ENCODE measurements at regions not wholly inside any gene's neighbourhood (a gene's known extent, or its start where the extent isn't known, plus 50 kb on each side); places are given as distances from the start of the nearest gene placed in this dataset.
"Not testable (repeated sequence)": the region's sequence is repeated elsewhere in the genome, so short reads cannot be mapped to it uniquely, and the experiment has no call there.

DNA sequence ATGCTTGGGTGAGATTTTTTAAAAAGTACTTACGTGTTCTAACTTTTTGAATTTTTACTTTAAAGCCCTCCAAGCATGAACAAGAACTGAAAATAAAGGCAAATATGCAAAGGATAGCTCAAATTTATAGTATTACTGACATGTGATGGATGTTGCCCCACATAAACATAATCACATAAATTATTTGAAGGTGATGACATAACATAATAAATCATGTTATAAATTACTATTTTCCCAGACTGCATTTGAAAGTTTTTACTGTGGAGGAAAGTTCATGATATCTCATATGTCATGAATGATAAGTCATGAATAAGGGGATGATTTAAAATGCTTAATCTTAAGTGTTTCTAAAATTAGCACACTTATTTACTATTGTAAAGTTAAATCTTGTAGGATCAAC is 705.7 kb upstream of the SLITRK1 start:
- TF ChIP-seq, protein P1, sequence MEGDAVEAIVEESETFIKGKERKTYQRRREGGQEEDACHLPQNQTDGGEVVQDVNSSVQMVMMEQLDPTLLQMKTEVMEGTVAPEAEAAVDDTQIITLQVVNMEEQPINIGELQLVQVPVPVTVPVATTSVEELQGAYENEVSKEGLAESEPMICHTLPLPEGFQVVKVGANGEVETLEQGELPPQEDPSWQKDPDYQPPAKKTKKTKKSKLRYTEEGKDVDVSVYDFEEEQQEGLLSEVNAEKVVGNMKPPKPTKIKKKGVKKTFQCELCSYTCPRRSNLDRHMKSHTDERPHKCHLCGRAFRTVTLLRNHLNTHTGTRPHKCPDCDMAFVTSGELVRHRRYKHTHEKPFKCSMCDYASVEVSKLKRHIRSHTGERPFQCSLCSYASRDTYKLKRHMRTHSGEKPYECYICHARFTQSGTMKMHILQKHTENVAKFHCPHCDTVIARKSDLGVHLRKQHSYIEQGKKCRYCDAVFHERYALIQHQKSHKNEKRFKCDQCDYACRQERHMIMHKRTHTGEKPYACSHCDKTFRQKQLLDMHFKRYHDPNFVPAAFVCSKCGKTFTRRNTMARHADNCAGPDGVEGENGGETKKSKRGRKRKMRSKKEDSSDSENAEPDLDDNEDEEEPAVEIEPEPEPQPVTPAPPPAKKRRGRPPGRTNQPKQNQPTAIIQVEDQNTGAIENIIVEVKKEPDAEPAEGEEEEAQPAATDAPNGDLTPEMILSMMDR (conservative IDR thresholded peaks at IDR 0.05; ENCODE audit: low read length), result no peak
- TF ChIP-seq EZH2phosphoT487 (IDR thresholded peaks at IDR 0.05; ENCODE audit: borderline replicate concordance), result no peak
- no peak overlapping the region for H3K4me3 ChIP-seq (ENCODE audit: low read length, poor library complexity, severe bottlenecking)
- H3K4me2 ChIP-seq (ENCODE audit: low read depth, low read length, poor library complexity, severe bottlenecking), result no peak overlapping the region
- H3K9me3 ChIP-seq (ENCODE audit: insufficient read depth, low read depth, low read length), result no peaks in the 10 kb centered on the region
- H3F3A ChIP-seq (ENCODE audit: low read depth), result no peaks in the 10 kb centered on the region
- no peaks in the 10 kb centered on the region for H3K27me3 ChIP-seq (ENCODE audit: insufficient read depth, low read length, poor library complexity, severe bottlenecking)
- H2AFZ ChIP-seq (ENCODE audit: low read length), result no peak overlapping the region
- H3K79me2 ChIP-seq (ENCODE audit: insufficient read depth, low read length), result no peaks in the 10 kb centered on the region
- H3K4me1 ChIP-seq (ENCODE audit: insufficient read depth, low read length, poor library complexity, severe bottlenecking), result no peaks in the 10 kb centered on the region
- no peaks in the 10 kb centered on the region for H3K9me2 ChIP-seq (replicated peaks; ENCODE audit: low read depth, low read length)
- H3K9ac ChIP-seq (ENCODE audit: low read depth, low read length, poor library complexity, severe bottlenecking), result no peak overlapping the region
- no peaks in the 10 kb centered on the region for H3K36me3 ChIP-seq (ENCODE audit: insufficient read depth, low read length)
- no peaks in the 10 kb centered on the region for H4K20me1 ChIP-seq (ENCODE audit: insufficient read depth, low read length, poor library complexity, severe bottlenecking)

DNA sequence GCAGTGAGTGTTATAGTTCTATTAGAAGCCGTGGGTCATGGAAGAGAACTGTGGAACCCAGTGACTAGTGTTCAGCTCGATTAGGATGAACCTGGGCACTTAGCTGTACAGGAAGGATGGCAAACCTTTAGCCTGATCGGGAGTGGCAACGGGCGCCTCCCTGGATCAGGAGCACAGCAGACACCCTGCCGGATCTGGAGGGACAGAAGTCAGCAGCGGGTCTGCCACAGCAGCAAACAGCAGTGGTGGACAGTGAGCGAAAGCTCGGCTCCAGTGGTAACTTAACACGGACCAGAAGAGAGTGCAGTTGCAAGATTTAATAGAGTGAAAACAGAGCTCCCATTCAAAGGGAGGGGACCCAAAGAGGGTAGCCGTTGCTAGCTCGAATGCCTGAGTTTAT is 697.6 kb upstream of the SLITRK1 start:
- H3F3A ChIP-seq (ENCODE audit: low read depth); H3K9me3 ChIP-seq (ENCODE audit: insufficient read depth, low read depth, low read length); H3K9ac ChIP-seq (ENCODE audit: low read depth, low read length, poor library complexity, severe bottlenecking); H3K36me3 ChIP-seq (ENCODE audit: insufficient read depth, low read length); H3K4me2 ChIP-seq (ENCODE audit: low read depth, low read length, poor library complexity, severe bottlenecking); H3K27me3 ChIP-seq (ENCODE audit: insufficient read depth, low read length, poor library complexity, severe bottlenecking); H3K4me3 ChIP-seq (ENCODE audit: low read length, poor library complexity, severe bottlenecking); H4K20me1 ChIP-seq (ENCODE audit: insufficient read depth, low read length, poor library complexity, severe bottlenecking); H2AFZ ChIP-seq (ENCODE audit: low read length); H3K4me1 ChIP-seq (ENCODE audit: insufficient read depth, low read length, poor library complexity, severe bottlenecking); H3K79me2 ChIP-seq (ENCODE audit: insufficient read depth, low read length); H3K9me2 ChIP-seq (replicated peaks; ENCODE audit: low read depth, low read length): not testable (repeated sequence)

DNA sequence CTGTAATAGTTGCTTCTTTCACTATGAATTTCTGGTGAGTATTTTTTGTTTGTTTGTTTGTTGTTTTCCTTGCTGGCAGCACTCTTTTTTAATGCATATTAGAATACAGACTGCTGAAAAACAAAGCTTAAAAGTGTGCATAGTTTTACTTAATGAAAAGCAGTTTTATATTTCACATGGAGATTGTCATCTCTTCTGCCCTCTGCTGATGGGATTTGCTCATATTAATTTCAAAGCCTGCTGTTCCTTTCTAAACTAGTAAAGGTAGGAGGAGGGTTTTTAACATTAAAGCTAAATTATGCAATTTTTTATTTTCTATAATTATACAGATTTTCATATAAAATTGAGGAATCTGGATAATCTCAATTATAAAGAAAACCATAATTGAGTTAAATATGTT is 692.6 kb upstream of the SLITRK1 start:
- Histone ChIP-seq H3K4me3 (ENCODE audit: low read length, poor library complexity, severe bottlenecking) (no peak overlapping the region), H2AFZ (ENCODE audit: low read length) (0 out of 2 replicates have a peak overlapping the region, but pooled peaks have one; percentile 1), H4K20me1 (ENCODE audit: insufficient read depth, low read length, poor library complexity, severe bottlenecking) (no peaks in the 10 kb centered on the region), H3K79me2 (ENCODE audit: insufficient read depth, low read length) (no peaks in the 10 kb centered on the region), H3K9me3 (ENCODE audit: insufficient read depth, low read depth, low read length) (no peaks in the 10 kb centered on the region), H3K27me3 (ENCODE audit: insufficient read depth, low read length, poor library complexity, severe bottlenecking) (no peaks in the 10 kb centered on the region), H3K36me3 (ENCODE audit: insufficient read depth, low read length) (no peaks in the 10 kb centered on the region), H3K9ac (ENCODE audit: low read depth, low read length, poor library complexity, severe bottlenecking) (no peak overlapping the region), H3K4me2 (ENCODE audit: low read depth, low read length, poor library complexity, severe bottlenecking) (no peak overlapping the region), H3K9me2 (replicated peaks; ENCODE audit: low read depth, low read length) (no peaks in the 10 kb centered on the region), H3F3A (ENCODE audit: low read depth) (no peaks in the 10 kb centered on the region), H3K4me1 (ENCODE audit: insufficient read depth, low read length, poor library complexity, severe bottlenecking) (no peaks in the 10 kb centered on the region)
- TF ChIP-seq, protein P1 (conservative IDR thresholded peaks at IDR 0.05; ENCODE audit: low read length), result peak; percentile 60
- TF ChIP-seq EZH2phosphoT487 (IDR thresholded peaks at IDR 0.05; ENCODE audit: borderline replicate concordance), result no peak

DNA sequence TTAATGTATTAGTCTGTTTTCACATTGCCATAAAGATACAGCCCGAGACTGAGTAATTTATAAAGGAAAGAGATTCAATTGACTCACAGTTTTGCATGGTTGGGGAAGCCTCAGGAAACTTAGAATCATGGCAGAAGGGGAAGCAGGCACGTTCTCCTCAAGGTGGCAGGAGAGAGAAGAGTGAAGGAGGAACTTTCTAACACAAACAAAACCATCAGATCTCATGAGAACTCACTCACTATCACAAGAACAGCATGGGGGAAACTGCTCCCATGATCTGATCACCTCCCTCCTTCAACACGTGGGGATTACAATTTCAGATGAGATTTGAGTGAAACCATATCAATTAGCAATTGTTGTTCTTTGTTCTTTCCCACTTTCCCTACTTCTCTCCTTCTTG is 689.0 kb upstream of the SLITRK1 start:
- Histone ChIP-seq H3K79me2 (ENCODE audit: insufficient read depth, low read length) (no peaks in the 10 kb centered on the region), H3K9me3 (ENCODE audit: insufficient read depth, low read depth, low read length) (no peaks in the 10 kb centered on the region), H3F3A (ENCODE audit: low read depth) (no peaks in the 10 kb centered on the region), H3K36me3 (ENCODE audit: insufficient read depth, low read length) (no peaks in the 10 kb centered on the region), H3K4me3 (ENCODE audit: low read length, poor library complexity, severe bottlenecking) (no peak overlapping the region), H3K4me1 (ENCODE audit: insufficient read depth, low read length, poor library complexity, severe bottlenecking) (no peaks in the 10 kb centered on the region), H4K20me1 (ENCODE audit: insufficient read depth, low read length, poor library complexity, severe bottlenecking) (no peaks in the 10 kb centered on the region), H3K4me2 (ENCODE audit: low read depth, low read length, poor library complexity, severe bottlenecking) (no peak overlapping the region), H2AFZ (ENCODE audit: low read length) (no peak overlapping the region), H3K27me3 (ENCODE audit: insufficient read depth, low read length, poor library complexity, severe bottlenecking) (no peaks in the 10 kb centered on the region), H3K9ac (ENCODE audit: low read depth, low read length, poor library complexity, severe bottlenecking) (no peak overlapping the region), H3K9me2 (replicated peaks; ENCODE audit: low read depth, low read length) (no peaks in the 10 kb centered on the region)
- TF ChIP-seq EZH2phosphoT487 (IDR thresholded peaks at IDR 0.05; ENCODE audit: borderline replicate concordance), result no peak
- TF ChIP-seq, protein P1 (conservative IDR thresholded peaks at IDR 0.05; ENCODE audit: low read length), result peak; percentile 28; the same call in 1 of the 2 replicates
